ENCODE measurements at regions not wholly inside any gene's neighbourhood (a gene's known extent, or its start where the extent isn't known, plus 50 kb on each side); places are given as distances from the start of the nearest gene placed in this dataset.

GRCh38 chr6:163935158-163935762, 520.7 kb downstream of the QKI start:
- DNase-seq = no peak

DNA sequence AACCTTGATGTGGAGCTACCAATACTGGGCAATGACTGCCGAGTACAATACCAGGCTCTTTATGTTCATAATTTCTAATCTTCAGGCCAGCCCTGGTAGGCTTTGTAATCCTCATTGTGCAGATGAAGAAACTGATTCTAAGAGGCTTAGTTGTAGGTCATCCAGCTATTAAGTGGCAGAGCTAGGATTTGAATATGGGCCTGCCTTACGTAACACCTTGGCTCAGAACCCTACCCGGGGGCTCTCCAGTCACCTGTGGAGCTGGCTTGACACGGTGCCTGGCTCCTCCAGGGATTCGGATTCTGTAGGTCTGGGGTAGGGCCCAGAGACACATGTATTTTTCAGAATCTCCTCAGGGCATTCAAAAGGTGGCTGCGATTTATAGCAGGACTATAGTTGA, 515.5 kb downstream of the QKI start:
- DNase-seq = no peak

- DNase-seq = no peak
Measured at GRCh38 chr6:163929538-163929937, 515.0 kb downstream of the QKI start.

DNA sequence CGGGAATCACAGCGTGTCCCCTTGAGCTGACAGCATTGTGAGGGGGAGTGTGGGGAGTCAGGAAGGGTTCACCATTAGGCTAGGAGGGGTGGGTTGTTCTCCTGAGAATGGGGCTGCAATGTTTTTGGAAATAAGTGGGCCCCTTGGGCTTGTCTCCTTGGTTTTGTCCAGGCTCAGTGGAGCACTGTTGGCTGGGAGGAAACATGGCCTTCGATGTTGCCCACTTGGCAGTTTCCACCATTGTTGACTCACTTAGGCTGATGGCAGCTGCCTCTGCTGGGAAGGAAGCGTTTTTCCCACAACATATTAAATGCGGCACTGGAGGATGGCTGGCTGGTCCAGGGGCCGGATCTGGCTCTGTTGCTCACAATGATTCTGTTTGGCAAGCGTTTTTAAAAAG, 512.1 kb downstream of the QKI start:
- DNase-seq = no peak

- no peak for DNase-seq
Measured at GRCh38 chr6:163925839-163926238, 511.3 kb downstream of the QKI start.

GRCh38 chr6:163923658-163924411, 509.3 kb downstream of the QKI start:
- no peak for DNase-seq

DNA sequence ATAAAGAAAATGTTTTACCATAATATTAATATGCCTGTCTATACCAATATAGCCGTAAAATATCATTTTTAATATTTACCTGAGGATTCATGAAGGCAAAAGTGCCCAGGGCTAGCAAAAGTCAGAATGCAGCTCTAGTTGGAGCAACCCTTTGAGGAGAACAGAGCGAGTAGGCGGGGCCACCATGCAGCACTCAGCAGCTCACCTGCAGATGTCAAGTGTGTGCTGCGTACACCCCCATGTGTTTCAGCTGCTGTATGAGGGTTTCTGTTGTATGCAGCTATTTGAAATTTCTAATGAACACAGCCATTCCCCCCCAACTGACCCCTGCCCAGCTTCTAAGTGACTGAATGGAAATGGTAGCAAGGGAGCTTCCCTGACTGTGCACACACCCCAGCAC, 508.0 kb downstream of the QKI start:
- no peak for DNase-seq

DNA sequence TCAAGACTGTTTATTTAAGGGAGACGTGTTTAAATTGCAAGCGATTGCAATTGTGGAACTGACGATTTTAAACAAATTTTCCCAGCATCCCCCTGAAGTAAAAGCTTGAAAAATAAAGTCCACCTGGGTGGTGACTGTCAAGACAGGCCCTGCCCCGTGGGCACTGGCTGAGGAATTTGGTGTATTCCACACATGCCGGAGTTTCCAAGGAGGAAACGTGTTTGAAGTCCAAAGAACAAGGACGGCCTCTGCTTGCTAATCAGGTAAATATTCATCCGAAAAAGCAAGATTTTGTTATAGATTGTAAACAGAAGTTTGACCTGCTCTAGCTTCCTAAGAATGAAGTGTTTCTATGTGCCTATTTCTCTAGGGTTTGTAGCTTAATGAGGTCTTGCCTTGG, 505.1 kb downstream of the QKI start:
- no peak for DNase-seq

- DNase-seq = no peak
Measured at GRCh38 chr6:163916315-163917081, 502.0 kb downstream of the QKI start.

GRCh38 chr6:163915131-163915530, 500.6 kb downstream of the QKI start:
- DNase-seq = no peak

DNA sequence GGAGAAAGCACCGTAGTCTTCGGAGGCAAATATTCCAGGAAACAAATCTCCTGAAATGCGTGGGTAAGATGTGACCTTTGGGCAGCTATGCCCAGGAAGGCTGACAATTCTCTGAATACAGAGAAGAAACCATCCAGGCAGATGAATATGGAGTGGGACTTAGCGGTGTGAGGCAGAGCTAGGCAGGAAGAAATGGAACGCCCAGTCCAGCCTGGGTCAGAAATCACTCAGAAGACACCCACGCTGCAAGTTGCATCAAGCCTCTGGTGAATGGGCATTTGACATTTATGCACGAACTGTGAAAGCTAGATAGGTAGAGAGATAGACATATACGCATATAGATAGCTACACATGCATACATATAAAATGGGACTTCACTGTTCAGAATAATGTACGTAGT, 498.5 kb downstream of the QKI start:
- DNase-seq = no peak

DNA sequence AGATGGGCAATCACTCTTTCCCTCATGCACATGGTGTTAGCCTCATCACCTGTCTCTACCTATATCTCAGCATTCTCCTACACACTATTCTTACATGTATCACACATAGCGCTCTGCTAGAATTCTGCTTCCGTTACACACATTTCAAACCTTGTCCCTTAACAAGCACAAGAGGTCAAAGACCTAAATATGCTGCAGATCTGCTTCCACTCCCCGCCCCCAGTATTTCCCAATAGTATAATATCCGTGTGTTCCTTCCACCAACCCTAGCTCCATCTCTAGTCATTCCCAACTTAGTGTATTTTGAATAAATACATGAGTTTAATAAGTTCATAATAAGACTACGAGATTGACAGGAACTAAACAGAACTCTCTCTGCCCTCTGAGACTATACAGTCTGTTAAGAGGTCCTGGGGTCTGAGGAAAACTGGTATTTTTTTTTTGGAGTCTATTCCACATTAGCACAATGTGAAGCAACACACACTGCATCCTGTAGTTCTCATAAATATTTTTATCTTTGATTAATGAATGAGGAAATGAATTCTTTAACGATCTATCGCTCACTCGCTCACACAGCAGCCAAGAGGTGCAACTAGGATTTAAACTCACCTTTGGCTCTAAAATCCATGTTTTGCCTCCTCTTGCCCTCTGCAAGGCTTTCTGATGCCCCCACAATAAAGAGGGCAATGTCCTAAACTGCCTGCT, 491.6 kb downstream of the QKI start:
- no peak for DNase-seq

GRCh38 chr6:163904186-163904585, 489.7 kb downstream of the QKI start:
- DNase-seq = no peak

- DNase-seq = no peak
Measured at GRCh38 chr6:163903541-163903940, 489.0 kb downstream of the QKI start.

- no peak for DNase-seq
Measured at GRCh38 chr6:163902993-163903392, 488.5 kb downstream of the QKI start.

DNA sequence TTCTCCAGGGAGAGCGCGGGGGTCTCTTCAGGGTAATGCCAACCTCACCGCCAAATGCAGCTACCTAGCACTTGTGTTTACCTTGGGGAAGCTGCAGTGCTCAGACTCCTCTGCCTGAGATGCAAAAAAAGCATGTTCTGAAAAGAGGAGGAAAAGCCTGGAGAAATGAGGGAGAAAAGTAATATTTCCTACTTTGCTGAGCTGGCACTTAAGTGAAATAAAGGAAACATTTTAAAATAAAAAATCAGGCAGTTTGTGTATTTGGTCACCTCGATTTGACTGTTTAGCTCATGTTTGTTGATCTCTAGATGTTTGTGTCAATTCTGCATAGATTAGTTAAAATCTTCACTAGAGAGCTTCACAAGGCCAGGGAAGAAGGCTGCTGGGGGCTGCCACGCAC, 487.2 kb downstream of the QKI start:
- no peak for DNase-seq

DNA sequence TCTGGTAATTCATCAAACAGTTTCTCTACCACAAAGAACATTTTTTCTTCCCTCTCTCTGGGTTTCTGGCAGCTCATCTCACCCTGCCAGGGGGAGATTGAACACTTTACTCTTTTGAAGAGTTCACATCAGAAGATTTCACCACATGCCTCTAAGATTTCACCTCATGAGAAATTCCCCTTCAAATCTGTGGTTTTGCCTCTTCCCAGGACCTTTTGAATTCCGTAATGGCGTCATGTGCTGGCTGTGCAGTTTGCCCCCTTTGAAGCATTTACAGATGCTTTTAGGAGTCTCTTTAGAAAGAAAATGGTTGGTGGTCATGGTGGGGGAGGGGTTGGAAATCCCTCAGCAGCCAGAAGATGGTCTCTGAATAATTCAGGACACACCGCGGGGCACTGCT, 486.1 kb downstream of the QKI start:
- no peak for DNase-seq

DNA sequence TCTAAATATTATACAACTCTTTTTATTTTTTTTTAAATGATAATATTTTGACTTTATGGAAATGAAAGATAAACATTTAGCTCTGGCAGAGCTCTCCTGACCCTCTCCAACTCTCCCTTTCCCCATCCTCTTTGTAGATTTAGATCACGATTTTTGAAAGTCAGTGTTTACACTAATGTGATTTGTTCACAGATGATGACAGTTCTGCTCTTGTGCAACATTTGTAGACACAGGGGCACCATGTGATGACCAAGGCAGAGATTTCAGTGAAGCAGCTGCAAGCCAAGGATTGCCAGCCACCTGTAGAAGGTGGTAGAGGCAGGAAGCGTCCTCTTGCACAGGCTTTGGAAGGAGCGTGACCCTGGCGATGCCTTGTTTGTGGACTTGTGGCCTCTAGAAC, 483.2 kb downstream of the QKI start:
- DNase-seq = no peak

DNA sequence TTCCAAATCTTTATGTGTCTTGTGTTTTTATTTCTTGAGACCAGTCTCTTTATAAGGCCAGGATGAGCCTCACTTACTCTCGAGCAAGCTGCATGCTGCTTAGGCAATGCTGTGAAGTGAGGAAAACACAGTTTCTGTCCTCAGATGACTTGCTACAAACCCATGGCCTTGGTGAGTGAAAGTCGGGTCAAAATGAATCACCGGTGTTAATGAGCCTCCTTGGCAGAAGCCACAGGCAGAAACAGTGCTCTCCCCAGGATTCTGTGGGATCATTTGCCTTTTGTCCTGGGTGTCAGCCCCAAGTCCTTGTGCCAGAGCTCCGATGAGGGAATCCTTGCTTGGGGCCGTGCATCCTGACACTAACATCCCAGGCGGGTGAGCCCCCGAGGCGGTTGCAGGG, 482.5 kb downstream of the QKI start:
- DNase-seq = no peak

- no peak for DNase-seq
Measured at GRCh38 chr6:163895162-163895561, 480.6 kb downstream of the QKI start.

- DNase-seq = no peak
Measured at GRCh38 chr6:163893609-163894189, 479.2 kb downstream of the QKI start.

DNA sequence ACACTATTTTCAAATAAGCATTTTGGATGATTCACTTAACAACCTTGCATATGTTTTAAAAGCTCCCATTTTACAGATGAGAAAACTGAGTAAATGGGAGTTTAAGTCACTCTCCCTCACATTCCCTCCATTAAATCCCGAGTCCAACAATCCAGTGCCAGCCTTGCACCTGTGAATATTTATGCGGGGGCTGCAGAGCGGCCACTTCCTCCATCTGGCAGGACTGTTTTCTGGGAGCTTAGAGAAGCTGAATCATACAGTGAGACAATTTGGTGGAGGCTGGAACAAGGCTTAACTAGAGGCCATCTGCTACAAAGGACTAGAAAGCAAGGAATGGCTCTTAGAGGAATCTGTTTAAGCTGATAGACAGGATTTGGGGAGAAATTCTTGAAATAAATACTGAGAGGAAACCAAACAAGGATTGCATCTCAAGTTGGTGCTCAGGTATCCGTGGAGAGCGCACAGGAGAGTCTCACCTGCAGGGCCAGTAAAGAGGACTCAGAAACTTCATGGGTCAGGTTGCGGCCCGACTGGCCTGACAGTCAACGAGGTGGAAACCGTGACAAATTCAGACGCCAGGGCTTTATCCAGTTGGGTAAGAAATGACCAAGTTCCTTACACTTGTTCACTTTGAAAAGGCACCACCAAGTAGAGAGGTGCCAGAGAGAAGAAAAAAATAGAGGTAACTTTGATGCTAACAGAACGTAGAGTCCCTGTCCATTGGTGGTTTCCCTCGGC, 478.5 kb downstream of the QKI start:
- DNase-seq = no peak
